ENCODE measurements at regions not wholly inside any gene's neighbourhood (a gene's known extent, or its start where the extent isn't known, plus 50 kb on each side); places are given as distances from the start of the nearest gene placed in this dataset.

- Histone ChIP-seq H3K4me2 (ENCODE audit: low read length) (no peak overlapping the region), H3K79me2 (ENCODE audit: insufficient read depth, low read length) (no peaks in the 10 kb centered on the region), H2AFZ (ENCODE audit: low read depth, low read length, poor library complexity, severe bottlenecking) (no peak overlapping the region), H3K9ac (ENCODE audit: low read length) (no peak overlapping the region), H4K20me1 (ENCODE audit: insufficient read depth) (no peaks in the 10 kb centered on the region), H3K36me3 (ENCODE audit: control insufficient read depth in 1 of 2, insufficient read depth in 2 of 2, low read length in 2 of 2) (no peaks in the 10 kb centered on the region), H3K9me2 (ENCODE audit: insufficient read depth) (no peaks in the 10 kb centered on the region), H3K27me3 (ENCODE audit: insufficient read depth, low read length) (peaks cover 4% of the 10 kb centered on the region; the same call in 1 of the 2 replicates), H3K9me3 (ENCODE audit: control insufficient read depth in 1 of 2, insufficient read depth in 1 of 2, low read depth in 1 of 2, low read length in 2 of 2) (no peaks in the 10 kb centered on the region), H3K27ac (ENCODE audit: low read depth, low read length) (no peak overlapping the region), H3K4me1 (ENCODE audit: control insufficient read depth in 1 of 2, insufficient read depth in 2 of 2, low read length in 2 of 2) (no peaks in the 10 kb centered on the region), H3K4me3 (replicated peaks in 1 of 2; ENCODE audit: low read depth in 1 of 2, low read length in 2 of 2) (no peak overlapping the region)
- TF ChIP-seq JUND (IDR thresholded peaks at IDR 0.05), result no peak
- TF ChIP-seq CEBPB (IDR thresholded peaks at IDR 0.05; ENCODE audit: low read depth), result no peak
- TF ChIP-seq MAX (IDR thresholded peaks at IDR 0.05), result no peak
- no peak for TF ChIP-seq EZH2 (IDR thresholded peaks at IDR 0.05)
- no peak for TF ChIP-seq REST (IDR thresholded peaks at IDR 0.05; ENCODE audit: low read depth)
- TF ChIP-seq ZFX (IDR thresholded peaks at IDR 0.05), result no peak
- TF ChIP-seq EGR1 (IDR thresholded peaks at IDR 0.05; ENCODE audit: low read depth), result no peak
- no peak for TF ChIP-seq TCF7L2 (IDR thresholded peaks at IDR 0.05; ENCODE audit: borderline replicate concordance, extremely low read depth, insufficient read depth, insufficient read length)
- RAD21 ChIA-PET (ENCODE audit: low non-redundant PET in 1 of 2, low total read pairs in 2 of 2, uncharacterized antibody in 2 of 2, unreplicated experiment in 2 of 2), result no interaction called here
- no peak for DNase-seq (ENCODE audit: low read depth, low spot score)
- BruUV-seq (replicated peaks), result no TSS peak
- intact Hi-C loops (cut with micrococcal nuclease), result no loop called here
- CTCF ChIA-PET, result no interaction called here
- ATAC-seq, result no peak
- POLR2A ChIA-PET, result no interaction called here
Measured at GRCh38 chr2:23146011-23146410, 239.0 kb upstream of the KLHL29 start.
